ENCODE measurements at regions not wholly inside any gene's neighbourhood (a gene's known extent, or its start where the extent isn't known, plus 50 kb on each side); places are given as distances from the start of the nearest gene placed in this dataset.

DNA sequence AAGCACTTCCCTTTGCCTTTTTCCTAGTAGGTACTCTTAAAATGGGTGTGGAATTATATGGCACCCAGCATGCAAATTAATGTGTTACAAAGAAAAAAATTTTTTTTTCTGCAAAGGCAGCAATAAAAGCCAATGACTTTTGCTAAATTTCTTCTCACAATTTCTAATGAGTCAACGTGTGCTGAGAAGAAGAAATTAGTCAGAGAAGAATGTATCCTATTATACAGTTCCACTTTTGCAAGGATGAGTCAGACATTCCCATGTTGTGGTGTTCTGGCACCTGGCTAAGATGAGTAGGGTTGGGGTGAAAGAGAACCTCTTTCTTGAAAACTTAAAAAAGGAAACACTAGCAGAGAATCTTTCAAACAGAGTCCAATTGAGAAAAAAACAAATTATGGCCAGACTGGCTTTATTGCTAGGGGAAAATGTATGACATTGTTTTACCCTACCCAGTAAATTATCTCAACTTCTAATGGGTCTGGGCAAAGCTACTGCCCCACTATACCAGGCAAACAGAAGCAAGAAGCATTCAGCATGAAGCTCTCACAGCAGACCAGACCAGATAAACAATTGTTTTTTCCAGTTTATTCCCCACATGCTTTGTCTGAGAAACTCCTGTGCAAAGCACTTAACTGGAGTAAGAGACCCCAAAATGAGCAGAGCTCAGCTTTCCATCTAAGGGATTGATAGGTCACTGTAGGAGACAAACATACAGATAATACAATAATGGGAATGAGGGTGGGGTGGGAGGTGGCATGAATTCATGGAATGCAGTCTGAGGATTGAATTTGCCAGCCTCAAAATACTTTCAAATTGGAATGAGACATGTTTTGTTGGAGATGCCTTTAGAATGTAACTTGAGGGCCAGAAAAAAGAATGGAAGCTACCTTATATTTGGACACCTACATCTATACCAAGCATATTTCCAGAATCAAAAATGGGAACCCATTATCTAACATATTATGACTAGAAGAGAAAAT lies 220.8 kb upstream of the RFX3 start:
- TF ChIP-seq, protein P1, sequence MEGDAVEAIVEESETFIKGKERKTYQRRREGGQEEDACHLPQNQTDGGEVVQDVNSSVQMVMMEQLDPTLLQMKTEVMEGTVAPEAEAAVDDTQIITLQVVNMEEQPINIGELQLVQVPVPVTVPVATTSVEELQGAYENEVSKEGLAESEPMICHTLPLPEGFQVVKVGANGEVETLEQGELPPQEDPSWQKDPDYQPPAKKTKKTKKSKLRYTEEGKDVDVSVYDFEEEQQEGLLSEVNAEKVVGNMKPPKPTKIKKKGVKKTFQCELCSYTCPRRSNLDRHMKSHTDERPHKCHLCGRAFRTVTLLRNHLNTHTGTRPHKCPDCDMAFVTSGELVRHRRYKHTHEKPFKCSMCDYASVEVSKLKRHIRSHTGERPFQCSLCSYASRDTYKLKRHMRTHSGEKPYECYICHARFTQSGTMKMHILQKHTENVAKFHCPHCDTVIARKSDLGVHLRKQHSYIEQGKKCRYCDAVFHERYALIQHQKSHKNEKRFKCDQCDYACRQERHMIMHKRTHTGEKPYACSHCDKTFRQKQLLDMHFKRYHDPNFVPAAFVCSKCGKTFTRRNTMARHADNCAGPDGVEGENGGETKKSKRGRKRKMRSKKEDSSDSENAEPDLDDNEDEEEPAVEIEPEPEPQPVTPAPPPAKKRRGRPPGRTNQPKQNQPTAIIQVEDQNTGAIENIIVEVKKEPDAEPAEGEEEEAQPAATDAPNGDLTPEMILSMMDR (IDR thresholded peaks at IDR 0.05): no peak
- TF ChIP-seq RXRA (IDR thresholded peaks at IDR 0.05; ENCODE audit: borderline replicate concordance, low read depth) (no peak), FOXM1 (IDR thresholded peaks at IDR 0.05; ENCODE audit: low read depth) (no peak), RCOR1 (IDR thresholded peaks at IDR 0.05; ENCODE audit: low read length) (no peak), MXI1 (IDR thresholded peaks at IDR 0.05; ENCODE audit: low read depth, low read length) (no peak), TAF1 (IDR thresholded peaks at IDR 0.05; ENCODE audit: borderline replicate concordance, low read depth, low read length) (no peak), POLR2AphosphoS5 (IDR thresholded peaks at IDR 0.05; ENCODE audit: low read depth, low read length) (no peak; the same call in 1 of the 2 replicates), JUND (IDR thresholded peaks at IDR 0.05) (peak; percentile 87), EP300 (IDR thresholded peaks at IDR 0.05; ENCODE audit: borderline replicate concordance in 1 of 2, low read depth in 1 of 2, low read length in 1 of 2) (peak; percentile 11 to 64; a peak in 1 of 4 replicates), SMC3 (IDR thresholded peaks at IDR 0.05; ENCODE audit: low read depth, low read length) (no peak), NFIC (IDR thresholded peaks at IDR 0.05; ENCODE audit: borderline replicate concordance) (peak; percentile 58; the same call in 1 of the 2 replicates)
- TF ChIP-seq, protein P2, sequence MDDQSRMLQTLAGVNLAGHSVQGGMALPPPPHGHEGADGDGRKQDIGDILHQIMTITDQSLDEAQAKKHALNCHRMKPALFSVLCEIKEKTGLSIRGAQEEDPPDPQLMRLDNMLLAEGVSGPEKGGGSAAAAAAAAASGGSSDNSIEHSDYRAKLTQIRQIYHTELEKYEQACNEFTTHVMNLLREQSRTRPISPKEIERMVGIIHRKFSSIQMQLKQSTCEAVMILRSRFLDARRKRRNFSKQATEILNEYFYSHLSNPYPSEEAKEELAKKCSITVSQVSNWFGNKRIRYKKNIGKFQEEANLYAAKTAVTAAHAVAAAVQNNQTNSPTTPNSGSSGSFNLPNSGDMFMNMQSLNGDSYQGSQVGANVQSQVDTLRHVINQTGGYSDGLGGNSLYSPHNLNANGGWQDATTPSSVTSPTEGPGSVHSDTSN (IDR thresholded peaks at IDR 0.05): peak; percentile 31

Measured in SK-N-SH (cell line).